ENCODE measurements at regions not wholly inside any gene's neighbourhood (a gene's known extent, or its start where the extent isn't known, plus 50 kb on each side); places are given as distances from the start of the nearest gene placed in this dataset.

DNA sequence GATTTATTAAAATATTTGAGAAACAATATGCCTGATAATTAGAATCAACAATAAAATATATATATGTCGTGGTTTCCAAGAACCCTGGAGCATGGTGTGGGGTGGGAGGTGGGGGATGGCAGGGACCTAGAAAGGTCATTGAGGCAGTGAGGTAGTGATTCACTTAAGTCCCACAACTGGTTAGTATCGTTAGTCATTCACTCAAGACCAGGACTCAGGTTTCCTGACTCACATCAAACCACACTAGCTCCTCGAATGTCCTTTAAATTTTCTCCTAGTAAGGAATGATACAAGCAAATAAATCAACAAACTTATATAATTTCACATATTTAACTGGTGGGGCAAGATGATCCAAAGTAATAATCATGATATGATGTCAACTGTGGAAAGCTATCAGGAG is 158.8 kb upstream of the AADAT start:
- no peaks in the 10 kb centered on the region for H3K4me1 ChIP-seq (ENCODE audit: control insufficient read depth, extremely low read depth, insufficient read depth, low read length)
- DNase-seq (ENCODE audit: low read depth, low spot score) (no peak), FAIRE-seq (no peak)
- no peaks in the 10 kb centered on the region for H3K27me3 ChIP-seq (ENCODE audit: control insufficient read depth in 2 of 2, insufficient read depth in 2 of 2, low read length in 2 of 2)
- H3K4me2 ChIP-seq (ENCODE audit: insufficient read depth, low read length): no peak overlapping the region
- POLR2A ChIA-PET: no interaction called here
- H3K27ac ChIP-seq (ENCODE audit: insufficient read depth, low read depth, low read length): no peak overlapping the region
- no peak overlapping the region for H2AFZ ChIP-seq (ENCODE audit: low read depth, low read length)
- no peak overlapping the region for H3K4me3 ChIP-seq (replicated peaks in 1 of 3; ENCODE audit: insufficient read depth in 1 of 3, low read depth in 1 of 3, low read length in 3 of 3)
- H3K36me3 ChIP-seq (ENCODE audit: control insufficient read depth in 2 of 2, extremely low read depth in 1 of 2, insufficient read depth in 2 of 2, low read length in 2 of 2): no peaks in the 10 kb centered on the region
- TF ChIP-seq, protein P1, sequence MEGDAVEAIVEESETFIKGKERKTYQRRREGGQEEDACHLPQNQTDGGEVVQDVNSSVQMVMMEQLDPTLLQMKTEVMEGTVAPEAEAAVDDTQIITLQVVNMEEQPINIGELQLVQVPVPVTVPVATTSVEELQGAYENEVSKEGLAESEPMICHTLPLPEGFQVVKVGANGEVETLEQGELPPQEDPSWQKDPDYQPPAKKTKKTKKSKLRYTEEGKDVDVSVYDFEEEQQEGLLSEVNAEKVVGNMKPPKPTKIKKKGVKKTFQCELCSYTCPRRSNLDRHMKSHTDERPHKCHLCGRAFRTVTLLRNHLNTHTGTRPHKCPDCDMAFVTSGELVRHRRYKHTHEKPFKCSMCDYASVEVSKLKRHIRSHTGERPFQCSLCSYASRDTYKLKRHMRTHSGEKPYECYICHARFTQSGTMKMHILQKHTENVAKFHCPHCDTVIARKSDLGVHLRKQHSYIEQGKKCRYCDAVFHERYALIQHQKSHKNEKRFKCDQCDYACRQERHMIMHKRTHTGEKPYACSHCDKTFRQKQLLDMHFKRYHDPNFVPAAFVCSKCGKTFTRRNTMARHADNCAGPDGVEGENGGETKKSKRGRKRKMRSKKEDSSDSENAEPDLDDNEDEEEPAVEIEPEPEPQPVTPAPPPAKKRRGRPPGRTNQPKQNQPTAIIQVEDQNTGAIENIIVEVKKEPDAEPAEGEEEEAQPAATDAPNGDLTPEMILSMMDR (IDR thresholded peaks at IDR 0.05; ENCODE audit: extremely low read depth in 1 of 2, insufficient read depth in 1 of 2, low read depth in 1 of 2, low read length in 2 of 2): no peak
- no peak for TF ChIP-seq MAX (IDR thresholded peaks at IDR 0.05; ENCODE audit: insufficient read depth, insufficient read length)
- TF ChIP-seq MYC (IDR thresholded peaks at IDR 0.05; ENCODE audit: low read depth, low read length): no peak
- TF ChIP-seq FOS (IDR thresholded peaks at IDR 0.05; ENCODE audit: borderline replicate concordance, insufficient read depth, low read length): no peak
- no peak for TF ChIP-seq JUN (IDR thresholded peaks at IDR 0.05; ENCODE audit: borderline replicate concordance, insufficient read depth, insufficient read length, low read depth)
- no peak for TF ChIP-seq EZH2 (IDR thresholded peaks at IDR 0.05; ENCODE audit: borderline replicate concordance, low read depth, low read length, severe bottlenecking)
- no peak for TF ChIP-seq GATA2 (IDR thresholded peaks at IDR 0.05; ENCODE audit: insufficient read depth, insufficient read length, low read depth, low read length)
- TF ChIP-seq POLR2A (IDR thresholded peaks at IDR 0.05; ENCODE audit: low read depth, low read length): no peak
- TF ChIP-seq POLR2AphosphoS5 (IDR thresholded peaks at IDR 0.05; ENCODE audit: insufficient read depth, low read depth, low read length): no peak
- H4K20me1 ChIP-seq (replicated peaks; ENCODE audit: control insufficient read depth, extremely low read depth, insufficient read depth, low read length): no peaks in the 10 kb centered on the region
- no peaks in the 10 kb centered on the region for H3K9me1 ChIP-seq (replicated peaks; ENCODE audit: control insufficient read depth, extremely low read depth, insufficient read depth, low read length)
- no peaks in the 10 kb centered on the region for H3K79me2 ChIP-seq (ENCODE audit: control insufficient read depth, insufficient read depth, low read length)
- CTCF ChIA-PET: no interaction called here
- H3K9ac ChIP-seq (replicated peaks; ENCODE audit: extremely low read depth, insufficient read depth, low read length): no peak overlapping the region
- no TSS peak for BruUV-seq (replicated peaks)
- intact Hi-C loops (cut with micrococcal nuclease) (no loop called here), dilution Hi-C loops (cut with MboI; ENCODE audit: extremely low pct_ligation_motif_present, low sequenced_read_pairs) (no loop called here)
- H3K9me3 ChIP-seq (replicated peaks; ENCODE audit: control insufficient read depth, insufficient read depth, low read length): peaks cover under 1% of the 10 kb centered on the region
